IMR-90 (cell line): ENCODE measurements at regions not wholly inside any gene's neighbourhood (a gene's known extent, or its start where the extent isn't known, plus 50 kb on each side); places are given as distances from the start of the nearest gene placed in this dataset.

Experiments
- ATAC-seq: fragments of 200-7000 bp; cut with Tn5 transposase; 2 replicates; pipeline ENCODE4 v1.9.1; 2020; ENCODE audit warnings: low read depth, mild to moderate bottlenecking, moderate library complexity
- BruUV-seq: library from RNA; stranded (reverse); fragments of 400-500 nt; replicated peaks from 2 replicates; lab custom pipeline; 2021; lab: Mats Ljungman, UMichigan
- CTCF ChIA-PET: fragments of 300-600 bp; formaldehyde crosslinking; extraction: SDS; loops from one replicate; lab custom pipeline; 2021; ENCODE audit warnings: antibody characterized with exemption; lab: Yijun Ruan, JAX
- POLR2A ChIA-PET: fragments of 300-600 bp; sonication (Branson Sonifier 250); formaldehyde crosslinking; loops from one replicate; lab custom pipeline; 2022; ENCODE audit warnings: antibody characterized with exemption; ENCODE audit not compliant: unreplicated experiment; lab: Charles Lee
- DNase-seq: peaks from one replicate; pipeline ENCODE4 v3.0.0; 2013
- H2AFZ ChIP-seq: replicated peaks from 2 replicates; pipeline ENCODE3; 2013; ENCODE audit warnings: low read length, mild to moderate bottlenecking; ENCODE audit not compliant: poor library complexity
- H2AK5ac ChIP-seq: 2 replicates; pipeline ENCODE4 v1.6.1; 2013; ENCODE audit warnings: low read depth, low read length, inconsistent platforms
- H2AK9ac ChIP-seq: replicated peaks from 2 replicates; pipeline ENCODE3; 2013; ENCODE audit warnings: mild to moderate bottlenecking, low read depth, low read length, moderate library complexity; ENCODE audit not compliant: poor library complexity
- H2BK120ac ChIP-seq: 2 replicates; pipeline ENCODE4 v1.6.1; 2013; ENCODE audit warnings: low read depth, low read length, inconsistent platforms
- H2BK15ac ChIP-seq: 3 replicates; pipeline ENCODE4 v1.6.1; 2013; ENCODE audit warnings: low read depth, low read length, inconsistent platforms
- H2BK20ac ChIP-seq: 2 replicates; pipeline ENCODE4 v1.6.1; 2013; ENCODE audit warnings: low read depth, mild to moderate bottlenecking, inconsistent platforms, low read length, moderate library complexity
- H2BK5ac ChIP-seq: 2 replicates; pipeline ENCODE4 v1.6.1; 2013; ENCODE audit warnings: mild to moderate bottlenecking, low read depth, low read length, inconsistent platforms; ENCODE audit not compliant: poor library complexity, severe bottlenecking
- H3K14ac ChIP-seq: replicated peaks from 2 replicates; pipeline ENCODE4 v1.6.1; 2013; ENCODE audit warnings: low read depth, low read length, inconsistent platforms
- H3K18ac ChIP-seq: 2 replicates; pipeline ENCODE4 v1.6.1; 2013; ENCODE audit warnings: low read depth, low read length, control low read depth
- H3K23ac ChIP-seq: 2 replicates; pipeline ENCODE4 v1.6.1; 2013; ENCODE audit warnings: low read depth, low read length, inconsistent platforms
- H3K27ac ChIP-seq: 2 replicates; pipeline ENCODE4 v1.5.1; 2013; ENCODE audit warnings: mild to moderate bottlenecking, control low read depth, low read length; ENCODE audit not compliant: insufficient read depth
- H3K27me3 ChIP-seq: 2 replicates; pipeline ENCODE4 v1.6.1; 2013; ENCODE audit warnings: low read length; ENCODE audit not compliant: control insufficient read depth, insufficient read depth
- H3K36me3 ChIP-seq: 2 replicates; pipeline ENCODE4 v1.6.1; 2013; ENCODE audit warnings: low read length, mixed read lengths; ENCODE audit not compliant: control insufficient read depth, insufficient read depth
- H3K4ac ChIP-seq: 2 replicates; pipeline ENCODE4 v1.6.1; 2013; ENCODE audit warnings: low read depth, low read length, inconsistent platforms
- H3K4me1 ChIP-seq: 2 replicates; pipeline ENCODE4 v1.6.1; 2013; ENCODE audit warnings: low read length, mixed read lengths; ENCODE audit not compliant: control insufficient read depth, insufficient read depth
- H3K4me2 ChIP-seq: 2 replicates; pipeline ENCODE4 v1.6.1; 2013; ENCODE audit warnings: low read depth, mild to moderate bottlenecking, control low read depth, low read length, moderate library complexity
- H3K4me3 ChIP-seq: 2 replicates; pipeline ENCODE4 v1.5.1; 2013; ENCODE audit warnings: low read depth, mild to moderate bottlenecking, control low read depth, low read length, moderate library complexity; ENCODE audit not compliant: insufficient read depth
- H3K56ac ChIP-seq: 2 replicates; pipeline ENCODE4 v1.6.1; 2013; ENCODE audit warnings: low read length, inconsistent platforms; ENCODE audit not compliant: insufficient read depth; ENCODE audit errors: extremely low read depth
- H3K79me1 ChIP-seq, 2 experiments: 2 replicates each; pipeline ENCODE4 v1.6.1; 2013; ENCODE audit warnings: low read length in 2 of 2, inconsistent platforms in 1 of 2, low read depth in 1 of 2
- H3K9ac ChIP-seq: 2 replicates; pipeline ENCODE4 v1.6.1; 2013; ENCODE audit warnings: low read depth, low read length, control low read depth
- H3K9me1 ChIP-seq: 2 replicates; pipeline ENCODE4 v1.6.1; 2013; ENCODE audit warnings: low read length, inconsistent platforms; ENCODE audit not compliant: insufficient read depth
- H3K9me3 ChIP-seq: 2 replicates; pipeline ENCODE4 v1.6.1; 2013; ENCODE audit warnings: low read length; ENCODE audit not compliant: control insufficient read depth, insufficient read depth
- H4K20me1 ChIP-seq: 2 replicates; pipeline ENCODE4 v1.6.1; 2013; ENCODE audit warnings: low read length, inconsistent platforms; ENCODE audit not compliant: insufficient read depth
- H4K5ac ChIP-seq: 2 replicates; pipeline ENCODE4 v1.6.1; 2013; ENCODE audit warnings: mild to moderate bottlenecking, low read depth, low read length, control low read depth
- H4K8ac ChIP-seq, 2 experiments: 2 replicates each; pipeline ENCODE4 v1.6.1; 2013; ENCODE audit warnings: low read depth in 2 of 2, low read length in 2 of 2, control low read depth in 1 of 2, inconsistent platforms in 1 of 2
- H4K91ac ChIP-seq: 2 replicates; pipeline ENCODE4 v1.6.1; 2013; ENCODE audit warnings: low read depth, low read length, inconsistent platforms; ENCODE audit not compliant: insufficient read depth
- BHLHE40 ChIP-seq: fragments of 150-350 bp; IDR thresholded peaks from 2 replicates; pipeline ENCODE4 v1.6.1; 2016; ENCODE audit warnings: mild to moderate bottlenecking, low read depth, low read length
- CEBPB ChIP-seq: IDR thresholded peaks from 2 replicates; pipeline ENCODE4 v1.6.1; 2012; ENCODE audit warnings: low read depth, low read length, improper control_type of control experiment
- CHD1 ChIP-seq: IDR thresholded peaks from 2 replicates; pipeline ENCODE4 v1.6.1; 2012; ENCODE audit warnings: low read depth, low read length, improper control_type of control experiment
- CTCF ChIP-seq: conservative IDR thresholded peaks from 2 replicates; pipeline ENCODE4 v1.5.1; 2012; ENCODE audit warnings: mild to moderate bottlenecking, low read depth, low read length, improper control_type of control experiment
- ELK1 ChIP-seq: fragments of 150-350 bp; IDR thresholded peaks from 2 replicates; pipeline ENCODE4 v1.6.1; 2016; ENCODE audit warnings: low read depth, mild to moderate bottlenecking, low read length, moderate library complexity, borderline replicate concordance
- FOS ChIP-seq: fragments of 150-350 bp; IDR thresholded peaks from 2 replicates; pipeline ENCODE4 v1.6.1; 2016; ENCODE audit warnings: low read depth, low read length
- MAFK ChIP-seq: IDR thresholded peaks from 2 replicates; pipeline ENCODE4 v1.6.1; 2012; ENCODE audit warnings: low read depth, low read length, improper control_type of control experiment
- MAZ ChIP-seq: IDR thresholded peaks from 2 replicates; pipeline ENCODE4 v1.6.1; 2012; ENCODE audit warnings: low read depth, mild to moderate bottlenecking, low read length, improper control_type of control experiment, moderate library complexity, borderline replicate concordance
- MXI1 ChIP-seq: IDR thresholded peaks from 2 replicates; pipeline ENCODE4 v1.6.1; 2012; ENCODE audit warnings: low read depth, mild to moderate bottlenecking, low read length, moderate library complexity, borderline replicate concordance
- NFE2L2 ChIP-seq: fragments of 150-350 bp; IDR thresholded peaks from 2 replicates; pipeline ENCODE4 v1.6.1; 2016; ENCODE audit warnings: low read depth, mild to moderate bottlenecking, low read length
- POLR2A ChIP-seq: IDR thresholded peaks from 2 replicates; pipeline ENCODE4 v1.6.1; 2012; ENCODE audit warnings: mild to moderate bottlenecking, low read depth, low read length
- RAD21 ChIP-seq: IDR thresholded peaks from 2 replicates; pipeline ENCODE4 v1.6.1; 2012; ENCODE audit warnings: low read length, improper control_type of control experiment
- RCOR1 ChIP-seq: IDR thresholded peaks from 2 replicates; pipeline ENCODE4 v1.6.1; 2012; ENCODE audit warnings: mild to moderate bottlenecking, low read length, improper control_type of control experiment; ENCODE audit not compliant: insufficient replicate concordance
- RFX5 ChIP-seq: IDR thresholded peaks from 2 replicates; pipeline ENCODE4 v1.8.0; 2012; ENCODE audit warnings: low read depth, mild to moderate bottlenecking, low read length, moderate library complexity
- SMC3 ChIP-seq: fragments of 150-350 bp; IDR thresholded peaks from 2 replicates; pipeline ENCODE4 v1.6.1; 2016; ENCODE audit warnings: low read depth, mild to moderate bottlenecking, antibody characterized with exemption, low read length, moderate library complexity
- USF2 ChIP-seq: fragments of 150-350 bp; IDR thresholded peaks from 2 replicates; pipeline ENCODE4 v1.6.1; 2017; ENCODE audit warnings: mild to moderate bottlenecking, antibody characterized with exemption, low read length, low read depth
- WGBS, 2 experiments: methylation state at CpG; one replicate each; pipeline versions ENCODE4 v1.1.5 to v1.1.7; 2013; ENCODE audit warnings: missing lambda C conversion rate in 2 of 2; ENCODE audit not compliant: insufficient read length in 1 of 2; ENCODE audit errors: extremely low coverage in 2 of 2; 5-methylcytosine and 5-hydroxymethylcytosine counted together
- dilution Hi-C: fragments of 300-500 bp; cut with HindIII; formaldehyde crosslinking; loops from one replicate; pipeline ENCODE4 v1.14.3; 2018; ENCODE audit warnings: low sequenced_read_pairs; ENCODE audit not compliant: unreplicated experiment
- in situ Hi-C: fragments of 300-500 bp; cut with MboI; formaldehyde crosslinking; loops from 3 replicates; pipeline ENCODE4 v1.14.3; 2019; ENCODE audit warnings: low sequenced_read_pairs, inconsistent platforms, mixed read lengths
- intact Hi-C: fragments of 100-400 bp; cut with micrococcal nuclease; formaldehyde crosslinking; loops from 2 replicates; pipeline ENCODE4 v1.10.0; 2022

- H2BK20ac ChIP-seq, result no peak overlapping the region
- H2AK5ac ChIP-seq, result no peak overlapping the region
- no peak overlapping the region for H3K18ac ChIP-seq
- no peak overlapping the region for H3K4me2 ChIP-seq
- 19% methylated on average over 3 of the region's 17 CpGs; no CpG with 5 or more reads in 1 of the 2 experiments for WGBS, 2 experiments
- peaks cover 12% of the 10 kb centered on the region for H3K9me3 ChIP-seq
- H3K27ac ChIP-seq, result no peak overlapping the region
- CTCF ChIA-PET, result no interaction called here
- no peak overlapping the region for H4K8ac ChIP-seq
- H3K4ac ChIP-seq, result no peak overlapping the region
- no peak overlapping the region for H2BK120ac ChIP-seq
- no peak overlapping the region for H3K9ac ChIP-seq
- no peak overlapping the region for H2BK5ac ChIP-seq
- no peaks in the 10 kb centered on the region for H4K20me1 ChIP-seq
- H3K36me3 ChIP-seq, result no peaks in the 10 kb centered on the region
- in situ Hi-C loops (no loop called here), dilution Hi-C loops (no loop called here), intact Hi-C loops (no loop called here)
- no peak overlapping the region for H4K91ac ChIP-seq
- no peak overlapping the region for H3K4me3 ChIP-seq
- POLR2A ChIA-PET, result interaction anchor here (0.6 kb wide), 1 partner anchor 665 kb away, joined by 3 read pairs; no protein-coding TSS in a partner anchor
- no peak overlapping the region for H2BK15ac ChIP-seq
- H3K4me1 ChIP-seq, result no peaks in the 10 kb centered on the region
- no peaks in the 10 kb centered on the region for H3K79me1 ChIP-seq
- no peak for TF ChIP-seq CEBPB
- TF ChIP-seq SMC3, result no peak
- TF ChIP-seq NFE2L2, result no peak
- TF ChIP-seq ELK1, result no peak
- TF ChIP-seq CTCF, result no peak
- TF ChIP-seq MXI1, result no peak
- no peak for TF ChIP-seq FOS
- TF ChIP-seq CHD1, result no peak
- TF ChIP-seq MAFK, result no peak
- no peak for TF ChIP-seq RAD21
- TF ChIP-seq USF2, result no peak
- no peak for TF ChIP-seq POLR2A
- TF ChIP-seq RFX5, result no peak
- no peak for TF ChIP-seq MAZ
- TF ChIP-seq BHLHE40, result no peak
- TF ChIP-seq RCOR1, result no peak
- H3K23ac ChIP-seq, result no peak overlapping the region
- H2AFZ ChIP-seq, result no peak overlapping the region
- H3K56ac ChIP-seq, result no peak overlapping the region
- peaks cover 7% of the 10 kb centered on the region; the same call in 1 of the 2 replicates for H3K9me1 ChIP-seq
- ATAC-seq (no peak), DNase-seq (no peak)
- no peak overlapping the region for H3K14ac ChIP-seq
- H4K5ac ChIP-seq, result no peak overlapping the region
- no peak overlapping the region for H2AK9ac ChIP-seq
- H3K27me3 ChIP-seq, result peaks cover 56% of the 10 kb centered on the region
- no TSS peak for BruUV-seq
Measured at GRCh38 chr22:27090611-27091011, 433.2 kb downstream of the MIAT start.
